ENCODE measurements at regions not wholly inside any gene's neighbourhood (a gene's known extent, or its start where the extent isn't known, plus 50 kb on each side); places are given as distances from the start of the nearest gene placed in this dataset.

DNA sequence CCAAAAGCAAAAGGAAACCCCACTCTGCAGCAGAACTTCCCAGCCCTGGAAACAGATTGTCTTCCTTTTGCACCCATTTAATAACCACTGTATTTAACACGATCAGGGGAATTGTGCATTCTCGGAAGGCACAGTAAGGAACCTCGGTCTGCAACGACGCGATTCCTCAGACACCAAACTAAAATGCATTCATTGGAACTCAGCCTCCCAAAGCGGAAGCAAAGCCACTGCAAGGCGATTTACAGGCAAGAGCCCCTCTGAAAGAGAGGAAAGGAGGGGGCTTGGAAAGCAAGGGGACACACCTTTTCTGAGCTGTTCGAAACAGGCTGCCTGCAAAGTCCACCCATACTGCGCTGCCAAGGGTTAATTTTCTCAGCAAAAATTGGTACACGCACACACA is 297.7 kb downstream of the OMA1 start:
- TF ChIP-seq, protein P1, sequence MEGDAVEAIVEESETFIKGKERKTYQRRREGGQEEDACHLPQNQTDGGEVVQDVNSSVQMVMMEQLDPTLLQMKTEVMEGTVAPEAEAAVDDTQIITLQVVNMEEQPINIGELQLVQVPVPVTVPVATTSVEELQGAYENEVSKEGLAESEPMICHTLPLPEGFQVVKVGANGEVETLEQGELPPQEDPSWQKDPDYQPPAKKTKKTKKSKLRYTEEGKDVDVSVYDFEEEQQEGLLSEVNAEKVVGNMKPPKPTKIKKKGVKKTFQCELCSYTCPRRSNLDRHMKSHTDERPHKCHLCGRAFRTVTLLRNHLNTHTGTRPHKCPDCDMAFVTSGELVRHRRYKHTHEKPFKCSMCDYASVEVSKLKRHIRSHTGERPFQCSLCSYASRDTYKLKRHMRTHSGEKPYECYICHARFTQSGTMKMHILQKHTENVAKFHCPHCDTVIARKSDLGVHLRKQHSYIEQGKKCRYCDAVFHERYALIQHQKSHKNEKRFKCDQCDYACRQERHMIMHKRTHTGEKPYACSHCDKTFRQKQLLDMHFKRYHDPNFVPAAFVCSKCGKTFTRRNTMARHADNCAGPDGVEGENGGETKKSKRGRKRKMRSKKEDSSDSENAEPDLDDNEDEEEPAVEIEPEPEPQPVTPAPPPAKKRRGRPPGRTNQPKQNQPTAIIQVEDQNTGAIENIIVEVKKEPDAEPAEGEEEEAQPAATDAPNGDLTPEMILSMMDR (IDR thresholded peaks at IDR 0.05): no peak

DNA sequence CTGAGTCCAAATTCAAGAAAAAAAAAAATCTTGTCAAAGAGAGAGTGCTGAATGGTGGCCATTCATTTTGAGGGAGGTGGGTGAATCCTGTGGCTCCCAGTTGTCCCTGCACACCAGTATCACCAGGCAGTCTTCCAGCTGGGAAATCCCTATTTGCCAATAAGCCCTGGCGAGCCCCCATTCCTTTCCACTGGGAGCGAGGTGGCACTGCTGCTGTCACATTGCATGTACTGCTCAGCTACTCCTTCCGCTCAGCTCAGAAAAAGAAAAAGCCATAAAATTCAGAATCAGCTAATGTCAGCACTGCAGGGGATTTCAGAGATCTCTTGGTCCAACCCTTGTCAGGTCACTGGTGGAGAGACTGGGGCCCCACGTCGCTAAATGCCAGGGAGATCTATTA is 298.5 kb downstream of the OMA1 start:
- H3K4me1 Mint-ChIP-seq: peaks cover 35% of the 10 kb centered on the region
- H3K9ac ChIP-seq (ENCODE audit: insufficient read depth, low read length, poor library complexity, severe bottlenecking): no peak overlapping the region
- no peak overlapping the region for H3K4me2 ChIP-seq (replicated peaks; ENCODE audit: extremely low read depth, low read length, poor library complexity, severe bottlenecking)
- no peak overlapping the region for H3K4me3 ChIP-seq (replicated peaks in 1 of 3; ENCODE audit: low read depth in 2 of 3, low read length in 3 of 3)
- peaks cover 0 to 42% of the 10 kb centered on the region in 2 donors for H3K4me1 ChIP-seq (ENCODE audit: control insufficient read depth in 1 of 2, insufficient read depth in 2 of 2, low read length in 2 of 2)
- TF ChIP-seq, protein P1 (IDR thresholded peaks at IDR 0.05): no peak
- intact Hi-C loops (cut with micrococcal nuclease): no loop called here
- H3K36me3 ChIP-seq (replicated peaks in 1 of 2; ENCODE audit: control insufficient read depth in 1 of 2, insufficient read depth in 2 of 2, low read length in 2 of 2): no peaks in the 10 kb centered on the region
- peaks cover 28 to 32% of the 10 kb centered on the region in 2 donors for H3K27me3 ChIP-seq (ENCODE audit: control insufficient read depth in 2 of 2, insufficient read depth in 2 of 2, low read length in 2 of 2)
- H3K27me3 Mint-ChIP-seq (ENCODE audit: low read depth in 3 of 3): peaks cover 29 to 43% (median 39%) of the 10 kb centered on the region in 3 donors
- no peak overlapping the region for H3K27ac ChIP-seq (ENCODE audit: low read depth in 1 of 2, low read length in 2 of 2)
- no peaks in the 10 kb centered on the region for H4K20me1 ChIP-seq (ENCODE audit: insufficient read depth, low read length)
- 37% methylated on average over 5 of the region's 5 CpGs for WGBS (ENCODE audit: insufficient coverage)
- H3K9me3 Mint-ChIP-seq: peaks cover 0 to 5% (median 0%) of the 10 kb centered on the region in 7 donors
- peak overlapping the region in 1 of 2 donors; percentile 87 for H3K4me3 Mint-ChIP-seq
- H3K27ac Mint-ChIP-seq: no peak overlapping the region
- DNase-seq: no peak
- H3K36me3 Mint-ChIP-seq: peaks cover 0 to 3% of the 10 kb centered on the region in 2 donors
- H3K79me2 ChIP-seq (ENCODE audit: insufficient read depth, low read length): no peaks in the 10 kb centered on the region
- peaks cover 0 to 18% of the 10 kb centered on the region in 2 donors for H3K9me3 ChIP-seq (replicated peaks in 1 of 2; ENCODE audit: control insufficient read depth in 1 of 2, insufficient read depth in 1 of 2, low read length in 2 of 2)
- H2AFZ ChIP-seq (ENCODE audit: insufficient read depth, low read depth, low read length, poor library complexity, severe bottlenecking): no peak overlapping the region

More for the DNA sequence above, 297.7 kb downstream of the OMA1 start:
- H3K9me3 Mint-ChIP-seq: peaks cover 0 to 6% (median 0%) of the 10 kb centered on the region in 7 donors
- DNase-seq: no peak
- intact Hi-C loops (cut with micrococcal nuclease): no loop called here
- peaks cover 37% of the 10 kb centered on the region for H3K4me1 Mint-ChIP-seq
- Histone ChIP-seq H3K27me3 (ENCODE audit: control insufficient read depth in 2 of 2, insufficient read depth in 2 of 2, low read length in 2 of 2) (peaks cover 28 to 32% of the 10 kb centered on the region in 2 donors), H3K4me1 (ENCODE audit: control insufficient read depth in 1 of 2, insufficient read depth in 2 of 2, low read length in 2 of 2) (peaks cover 0 to 42% of the 10 kb centered on the region in 2 donors), H3K4me2 (replicated peaks; ENCODE audit: extremely low read depth, low read length, poor library complexity, severe bottlenecking) (no peak overlapping the region), H3K9ac (ENCODE audit: insufficient read depth, low read length, poor library complexity, severe bottlenecking) (no peak overlapping the region), H3K79me2 (ENCODE audit: insufficient read depth, low read length) (no peaks in the 10 kb centered on the region), H3K9me3 (replicated peaks in 1 of 2; ENCODE audit: control insufficient read depth in 1 of 2, insufficient read depth in 1 of 2, low read length in 2 of 2) (peaks cover 0 to 18% of the 10 kb centered on the region in 2 donors), H3K36me3 (replicated peaks in 1 of 2; ENCODE audit: control insufficient read depth in 1 of 2, insufficient read depth in 2 of 2, low read length in 2 of 2) (no peaks in the 10 kb centered on the region), H3K27ac (ENCODE audit: low read depth in 1 of 2, low read length in 2 of 2) (no peak overlapping the region), H2AFZ (ENCODE audit: insufficient read depth, low read depth, low read length, poor library complexity, severe bottlenecking) (no peak overlapping the region), H3K4me3 (replicated peaks in 1 of 3; ENCODE audit: low read depth in 2 of 3, low read length in 3 of 3) (no peak overlapping the region), H4K20me1 (ENCODE audit: insufficient read depth, low read length) (no peaks in the 10 kb centered on the region)
- H3K27me3 Mint-ChIP-seq (ENCODE audit: low read depth in 3 of 3): peaks cover 29 to 43% (median 40%) of the 10 kb centered on the region in 3 donors
- 8% methylated on average over 10 of the region's 11 CpGs for WGBS (ENCODE audit: insufficient coverage)
- H3K4me3 Mint-ChIP-seq: peak overlapping the region in 1 of 2 donors; percentile 87
- H3K27ac Mint-ChIP-seq: no peak overlapping the region
- peaks cover 0 to 3% of the 10 kb centered on the region in 2 donors for H3K36me3 Mint-ChIP-seq
